GM23248 (cell line): ENCODE measurements at regions not wholly inside any gene's neighbourhood (a gene's known extent, or its start where the extent isn't known, plus 50 kb on each side); places are given as distances from the start of the nearest gene placed in this dataset.

Experiments used
- EZH2 ChIP-seq: fragments of 200-600 bp; sonication (generic); IDR thresholded peaks from 2 replicates; pipeline ENCODE4 v1.6.1; 2018; ENCODE audit warnings: antibody characterized with exemption, mild to moderate bottlenecking; ENCODE audit not compliant: insufficient read depth, poor library complexity, severe bottlenecking
- EZH2phosphoT487 ChIP-seq: fragments of 200-600 bp; sonication (generic); IDR thresholded peaks from 2 replicates; pipeline ENCODE4 v1.6.1; 2018; ENCODE audit warnings: antibody characterized with exemption, moderate library complexity, mild to moderate bottlenecking, low read depth; ENCODE audit not compliant: insufficient read depth

DNA sequence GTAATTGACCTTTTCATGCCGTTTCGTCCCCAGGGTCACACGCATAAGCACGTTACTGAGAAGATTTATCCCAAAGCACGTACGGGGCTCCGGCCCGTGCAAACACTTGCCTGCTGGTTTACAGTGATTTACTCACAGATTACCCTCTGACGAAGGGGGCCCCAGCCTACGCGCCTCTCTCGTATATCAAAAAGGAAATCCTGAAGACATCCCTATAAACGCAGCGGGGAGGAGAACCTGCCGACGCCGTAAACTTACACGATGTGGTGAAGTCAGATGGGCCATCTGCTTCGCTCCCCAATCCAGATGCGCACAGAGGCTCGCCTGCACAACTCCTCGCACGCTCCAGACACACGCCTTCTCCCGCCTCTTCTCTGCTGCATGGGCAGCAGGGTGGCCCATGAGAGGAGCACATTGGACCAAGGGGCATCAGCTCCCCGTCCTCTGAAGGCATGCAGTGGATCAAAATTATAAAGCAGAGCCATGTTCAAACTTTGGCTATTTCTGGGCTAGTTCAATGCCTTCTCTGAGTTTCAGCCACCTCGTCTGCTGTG, 123.6 kb downstream of the MN1 start:
- TF ChIP-seq EZH2 (no peak), EZH2phosphoT487 (no peak)
